ENCODE measurements at regions not wholly inside any gene's neighbourhood (a gene's known extent, or its start where the extent isn't known, plus 50 kb on each side); places are given as distances from the start of the nearest gene placed in this dataset.

DNA sequence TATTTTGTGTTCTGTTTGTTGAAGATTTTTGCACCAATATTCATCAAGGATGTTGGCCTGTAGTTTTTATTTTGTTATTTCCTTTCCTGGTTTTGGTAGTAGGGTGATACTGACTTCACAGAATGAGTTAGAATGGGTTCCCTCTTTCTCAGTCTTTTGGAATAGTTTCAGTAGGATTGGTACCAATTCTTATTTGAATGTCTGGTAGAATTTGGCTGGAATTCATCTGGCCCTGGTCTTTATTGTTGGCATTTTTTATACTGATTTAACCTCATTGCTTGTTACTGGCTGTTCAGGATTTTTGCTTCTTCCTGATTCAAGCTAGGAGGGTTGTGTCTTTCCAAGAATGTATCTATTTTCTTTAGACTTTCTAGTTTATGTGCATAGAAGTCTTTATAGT lies 263.7 kb downstream of the SOX11 start:
- no peak for DNase-seq (ENCODE audit: low read depth)

DNA sequence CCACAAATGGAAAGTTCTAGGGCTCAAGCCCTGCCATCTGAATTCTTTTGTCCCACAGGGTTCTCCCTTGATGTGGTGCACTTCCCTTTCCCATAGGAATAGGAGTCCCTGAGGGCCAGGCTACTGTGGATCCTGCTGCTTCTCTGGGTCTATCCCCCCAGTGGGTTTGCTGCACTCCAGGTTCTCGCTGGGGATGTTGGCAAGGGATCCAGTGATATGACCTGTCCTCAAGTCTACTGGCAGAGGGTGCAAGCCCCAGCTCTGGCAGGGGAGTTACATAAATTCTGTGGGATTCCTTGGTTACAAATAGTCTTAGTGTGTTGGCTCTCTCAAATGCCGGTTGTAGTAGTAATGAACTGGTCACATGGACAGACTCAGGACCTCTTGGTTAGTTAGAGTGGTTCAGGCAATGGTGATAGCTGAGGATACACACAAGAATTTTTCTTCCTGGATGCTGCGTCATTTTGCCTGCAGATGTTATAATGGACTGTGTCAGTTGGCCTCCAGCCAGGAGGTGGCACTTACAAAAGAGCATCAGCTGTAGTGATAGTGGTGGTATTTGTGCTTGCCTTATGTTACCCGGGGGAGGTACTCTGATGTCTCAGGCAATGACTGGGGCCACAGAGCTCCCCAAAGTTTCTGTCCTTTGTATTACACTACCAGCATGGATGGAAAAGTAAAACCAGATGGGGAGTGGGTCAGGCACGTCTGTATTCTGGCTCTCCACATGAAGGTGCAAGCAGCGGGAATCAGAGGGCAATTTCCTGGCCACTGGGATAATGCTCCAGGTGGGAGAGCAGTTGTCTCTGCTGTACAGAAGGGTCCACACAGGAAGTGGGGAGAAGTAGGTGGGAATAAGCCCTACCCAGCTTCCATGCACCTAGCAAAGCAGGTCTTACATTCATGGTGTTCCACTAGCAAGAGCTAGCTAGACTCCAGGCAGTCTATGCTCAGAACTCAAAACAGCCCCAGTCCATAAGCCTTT lies 267.9 kb downstream of the SOX11 start:
- DNase-seq (ENCODE audit: low read depth): no peak

DNA sequence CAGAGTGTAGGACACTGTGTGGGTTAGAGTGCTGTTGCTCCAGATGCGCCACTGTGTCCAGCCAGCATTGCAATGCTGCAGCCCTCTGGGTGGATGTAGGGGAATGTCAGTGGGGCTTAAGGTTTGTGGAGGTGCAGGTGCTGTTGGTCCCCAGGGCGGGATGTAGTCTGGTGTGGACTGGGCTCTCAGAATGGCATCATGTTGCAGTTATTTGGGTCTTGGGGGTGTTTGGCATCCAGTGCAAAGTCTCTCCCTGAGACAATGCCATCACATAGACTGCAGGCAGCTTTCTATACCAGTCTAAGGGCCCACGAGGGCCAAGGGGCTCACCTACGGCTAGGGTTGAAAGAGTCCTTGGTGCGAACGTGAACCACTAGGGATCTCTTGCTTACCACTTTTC lies 275.3 kb downstream of the SOX11 start:
- DNase-seq (ENCODE audit: low read depth): no peak

DNA sequence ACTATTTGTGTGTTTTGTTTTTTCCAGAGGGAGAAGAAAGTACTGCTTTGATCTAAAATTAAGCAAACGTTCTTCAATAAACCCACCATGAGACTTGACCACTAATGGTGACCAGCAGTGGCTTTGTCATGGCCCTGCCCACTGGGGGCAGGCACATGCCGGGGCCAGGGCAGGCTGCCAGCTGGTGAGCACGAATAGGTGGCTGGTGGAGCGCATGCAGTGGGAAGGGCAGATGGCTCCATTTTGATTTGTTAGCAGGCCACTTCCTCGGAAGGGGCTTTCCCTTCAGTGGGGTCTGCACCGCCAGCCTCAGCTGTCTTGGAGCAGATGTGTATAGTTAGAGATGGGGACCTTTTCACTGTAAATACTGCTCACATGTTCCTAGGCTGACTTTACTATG lies 277.1 kb downstream of the SOX11 start:
- DNase-seq (ENCODE audit: low read depth): no peak

DNA sequence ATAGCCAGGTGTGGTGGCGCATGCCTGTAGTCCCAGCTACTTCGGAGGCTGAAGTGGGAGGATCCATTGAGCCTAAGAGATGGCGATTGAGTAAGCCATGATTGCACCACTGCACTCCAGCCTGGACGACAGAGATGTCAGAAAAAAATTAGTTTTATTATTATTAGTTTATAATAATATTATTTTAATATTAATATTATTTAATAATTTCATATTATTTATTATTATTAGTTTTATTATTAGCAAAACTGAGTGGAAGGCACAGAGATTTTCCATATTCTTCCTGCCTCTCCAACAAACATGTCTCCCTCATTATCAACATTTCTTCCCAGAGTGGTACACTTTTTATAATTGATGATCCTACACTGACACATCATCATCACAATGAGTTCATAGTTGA lies 278.2 kb downstream of the SOX11 start:
- DNase-seq (ENCODE audit: low read depth): no peak

DNA sequence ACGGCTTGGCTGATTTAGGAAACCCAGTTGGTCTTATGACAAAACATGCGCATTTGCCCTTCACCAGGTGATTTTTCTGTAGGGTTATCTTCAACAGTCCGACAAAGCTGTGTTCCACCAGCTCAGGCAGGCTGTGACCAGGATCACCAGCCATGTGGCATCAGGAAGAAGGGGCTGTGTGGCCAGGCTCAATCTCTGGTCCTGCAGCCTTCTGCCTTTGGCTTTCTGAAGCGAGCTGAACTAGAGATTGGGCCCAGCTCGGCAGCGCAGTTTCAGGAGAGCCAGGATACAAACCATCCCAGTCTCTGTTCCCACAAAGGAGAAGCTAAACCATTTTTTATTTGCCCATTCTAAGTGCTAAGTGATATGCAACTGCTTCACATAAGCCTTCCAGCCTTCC lies 282.3 kb downstream of the SOX11 start:
- no peak for DNase-seq (ENCODE audit: low read depth)

DNA sequence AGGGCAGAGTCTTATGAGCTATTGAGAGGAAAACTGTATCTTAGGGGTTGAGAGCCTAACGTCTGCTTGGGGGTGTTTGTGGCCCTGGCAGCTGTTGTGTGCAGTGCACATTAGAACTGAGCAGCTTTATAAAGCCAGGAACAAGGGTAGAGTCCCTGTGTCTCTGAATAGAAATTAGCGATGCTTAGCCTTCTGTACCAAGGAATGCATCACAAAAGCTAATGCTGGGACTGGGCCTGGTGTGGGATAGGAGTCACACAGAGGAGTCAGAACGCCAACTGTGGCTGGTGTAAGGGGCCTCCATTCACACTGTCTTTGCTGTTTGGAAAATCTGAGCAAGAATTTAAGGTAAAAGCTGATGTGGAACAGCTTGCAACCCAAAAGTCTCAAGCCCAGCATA lies 283.2 kb downstream of the SOX11 start:
- no peak for DNase-seq (ENCODE audit: low read depth)

DNA sequence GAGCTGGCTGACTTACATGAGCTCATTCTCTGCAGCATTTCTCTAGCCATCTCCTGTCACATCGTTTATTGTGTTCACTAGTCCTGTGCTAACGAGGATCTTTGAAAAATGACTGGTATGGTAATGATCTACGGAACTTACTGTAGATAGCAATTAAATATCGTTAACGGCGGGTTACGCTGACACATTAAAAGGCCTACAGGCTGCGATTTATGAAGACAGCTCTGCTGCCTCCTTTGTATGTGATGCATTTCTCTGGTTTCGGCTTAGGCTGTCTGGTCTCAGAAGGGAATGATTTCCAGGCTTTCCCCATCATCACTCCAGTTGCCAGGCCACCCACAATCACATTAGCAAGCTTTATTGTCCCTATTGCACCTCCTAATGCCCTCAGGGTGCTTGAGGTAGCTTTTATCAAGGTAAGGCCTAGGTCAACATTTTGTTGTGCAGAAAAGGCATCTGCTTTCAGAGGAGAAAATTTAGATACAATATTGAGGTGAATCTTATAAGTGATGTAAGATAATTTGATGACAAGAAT lies 284.4 kb downstream of the SOX11 start:
- DNase-seq (ENCODE audit: low read depth): no peak

DNA sequence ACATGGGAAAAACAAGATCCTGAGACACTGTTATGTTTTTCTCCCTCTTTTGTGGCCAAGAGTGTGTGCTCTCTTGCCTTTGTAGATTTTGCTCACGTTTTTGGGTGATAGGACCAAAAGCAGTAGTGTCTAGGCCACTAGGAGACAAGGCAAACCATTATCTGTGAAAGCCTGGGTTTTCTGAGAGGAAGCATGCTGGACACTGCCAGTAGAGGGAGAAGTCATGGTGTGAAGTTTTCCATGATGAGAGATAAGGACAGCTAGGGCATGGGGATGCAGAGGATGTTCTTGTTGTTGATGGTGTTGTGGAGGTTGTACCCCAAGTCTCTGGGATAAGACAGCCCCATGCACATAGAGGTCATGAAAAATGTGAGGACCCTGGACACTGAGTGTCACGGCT lies 285.3 kb downstream of the SOX11 start:
- DNase-seq (ENCODE audit: low read depth): no peak

DNA sequence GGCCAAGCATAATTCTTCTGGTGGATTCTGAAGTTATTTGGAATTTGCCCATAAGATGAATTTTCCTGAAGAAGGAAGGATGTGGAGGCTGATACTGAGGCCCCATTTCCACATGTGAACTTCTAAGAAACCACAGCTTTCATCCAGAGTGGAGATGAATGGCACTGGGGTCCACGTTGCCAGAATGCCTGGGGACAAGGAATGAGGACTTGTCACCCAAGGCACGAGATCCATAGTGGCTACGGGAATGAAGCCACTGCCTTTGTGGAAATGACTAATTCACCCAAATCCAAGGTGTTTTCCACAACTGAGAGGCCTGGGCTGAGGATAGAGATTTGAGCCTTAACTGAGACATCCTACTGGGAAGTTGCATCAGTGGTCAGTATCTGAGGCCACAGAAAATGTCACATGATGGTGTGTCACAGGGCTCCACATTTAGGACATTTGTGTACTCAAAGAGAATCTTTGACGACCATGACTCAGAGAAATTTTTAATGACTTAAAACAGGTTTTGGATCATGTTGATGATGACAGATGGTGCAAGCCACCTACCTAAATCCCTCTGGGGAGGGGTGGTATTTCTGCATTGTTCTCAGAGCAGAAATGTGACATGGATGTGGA lies 286.1 kb downstream of the SOX11 start:
- no peak for DNase-seq (ENCODE audit: low read depth)

DNA sequence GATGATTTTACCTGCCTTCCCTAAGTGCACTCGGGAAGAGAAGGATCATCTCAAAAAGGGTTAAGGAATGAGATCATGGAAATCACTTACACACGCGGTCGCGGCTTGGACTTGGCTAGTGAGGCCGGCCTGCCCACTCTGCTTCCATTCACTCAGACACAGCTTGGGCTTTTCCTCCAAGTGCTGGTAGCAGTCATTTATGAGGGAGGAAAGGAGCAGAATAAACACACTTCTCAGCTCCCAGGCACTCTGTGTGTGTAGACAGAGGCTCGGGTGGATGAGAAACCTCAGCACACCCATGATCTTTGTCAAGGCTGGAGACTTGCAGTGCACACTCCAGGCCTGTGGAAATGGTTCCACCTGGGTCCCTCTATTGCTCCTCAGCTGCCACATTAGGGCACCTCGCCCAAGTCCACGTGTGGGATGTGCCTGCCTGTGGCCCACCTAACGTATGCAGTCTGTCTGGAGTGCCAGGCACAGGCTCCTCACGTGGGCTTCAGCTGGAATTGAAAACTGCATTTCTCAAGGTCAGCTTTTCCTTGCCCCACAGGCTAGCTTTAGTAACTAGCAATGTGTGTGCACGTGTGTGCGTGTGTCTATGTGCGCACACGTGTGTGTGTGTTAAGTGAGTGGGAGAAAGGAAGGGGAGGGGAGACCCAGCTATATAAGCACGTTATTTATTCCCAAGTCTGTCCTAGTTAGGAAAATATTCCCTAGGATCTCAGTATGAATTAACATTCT lies 288.4 kb downstream of the SOX11 start:
- DNase-seq (ENCODE audit: low read depth): no peak

DNA sequence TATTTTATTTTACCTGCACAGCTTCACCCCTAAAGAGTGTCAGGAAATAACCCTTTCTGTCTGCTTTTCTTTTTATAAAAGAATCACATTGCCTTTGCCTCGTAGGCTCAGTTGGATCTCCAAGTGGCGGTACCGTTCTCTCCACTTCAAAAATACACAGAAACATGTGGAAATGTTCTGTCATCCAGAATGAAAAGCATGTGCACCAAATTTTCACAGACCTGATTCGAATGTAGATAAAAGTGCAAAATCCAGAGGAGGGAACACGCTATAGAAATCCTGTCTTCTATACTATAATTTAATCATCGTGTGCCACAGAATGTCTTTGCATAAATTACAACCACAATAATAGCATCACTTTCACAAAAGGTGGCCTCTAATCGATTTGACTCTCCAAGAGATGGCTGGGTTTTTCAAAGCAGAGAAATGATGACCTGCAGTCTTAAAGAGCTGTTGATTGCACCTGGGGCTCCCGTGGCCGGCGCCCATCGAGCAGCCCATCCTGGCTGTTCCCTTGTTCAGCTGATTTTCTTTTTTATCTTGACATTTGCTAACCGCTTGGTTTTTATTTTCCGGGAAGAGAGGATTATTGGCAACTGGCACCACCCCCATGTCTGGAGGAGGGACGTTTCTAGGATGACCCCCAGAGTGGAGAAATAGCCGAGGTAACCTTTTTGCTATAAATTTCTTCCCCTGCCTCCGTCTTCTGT lies 290.2 kb downstream of the SOX11 start:
- DNase-seq (ENCODE audit: low read depth): no peak

DNA sequence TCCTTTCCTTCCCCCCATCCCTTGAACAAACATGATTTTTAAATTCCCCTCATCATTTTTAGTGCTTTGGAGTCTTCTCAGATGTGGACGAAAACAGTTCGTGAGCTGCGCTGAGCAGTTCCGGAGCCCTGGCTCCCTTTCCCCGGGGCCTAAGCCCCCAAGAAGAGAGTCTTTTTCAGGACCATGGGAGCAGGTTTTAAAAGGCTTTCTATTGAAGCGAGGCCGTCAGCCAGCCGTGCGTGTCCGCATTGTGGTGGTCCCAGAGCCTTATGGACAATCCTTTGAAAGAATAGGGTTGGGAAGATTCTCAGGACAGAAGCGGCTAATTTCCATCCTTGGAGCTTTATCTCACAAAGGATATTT lies 290.7 kb downstream of the SOX11 start:
- no peak for DNase-seq (ENCODE audit: low read depth)

DNA sequence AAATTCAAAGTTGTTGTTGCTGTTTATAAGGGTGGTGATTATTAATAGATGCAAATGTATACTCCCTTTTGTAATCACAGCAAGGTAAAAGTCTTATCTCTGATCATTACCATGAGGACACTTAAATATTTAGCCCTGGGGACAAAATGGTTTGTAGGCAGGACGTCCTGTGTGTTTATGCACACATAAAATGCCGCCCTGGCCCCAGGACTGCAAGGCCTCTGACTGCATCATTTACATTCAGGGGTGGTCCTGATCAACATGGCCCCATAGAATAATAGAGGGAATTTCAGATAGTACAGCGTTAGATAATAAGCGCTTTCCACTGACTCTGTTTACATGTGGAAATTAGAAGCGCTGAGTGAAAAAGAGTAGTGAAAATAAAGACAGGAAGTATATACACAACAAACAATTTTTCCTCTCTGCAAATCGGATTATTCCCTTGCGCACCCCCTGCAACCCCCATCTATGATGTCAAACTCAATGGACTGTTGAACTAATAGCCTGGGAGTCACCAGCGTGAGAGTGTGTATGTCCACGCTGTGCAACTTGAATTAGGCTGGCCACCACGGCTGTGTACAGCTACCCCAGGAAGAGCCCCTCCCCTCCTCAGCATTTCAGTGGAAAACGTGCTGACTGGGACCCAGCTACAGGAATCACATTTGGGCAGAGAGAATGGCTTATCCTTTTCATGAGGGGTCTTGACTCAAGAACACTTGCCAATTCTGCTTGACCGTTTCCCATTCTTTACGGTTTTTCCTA lies 291.5 kb downstream of the SOX11 start:
- no peak for DNase-seq (ENCODE audit: low read depth)

DNA sequence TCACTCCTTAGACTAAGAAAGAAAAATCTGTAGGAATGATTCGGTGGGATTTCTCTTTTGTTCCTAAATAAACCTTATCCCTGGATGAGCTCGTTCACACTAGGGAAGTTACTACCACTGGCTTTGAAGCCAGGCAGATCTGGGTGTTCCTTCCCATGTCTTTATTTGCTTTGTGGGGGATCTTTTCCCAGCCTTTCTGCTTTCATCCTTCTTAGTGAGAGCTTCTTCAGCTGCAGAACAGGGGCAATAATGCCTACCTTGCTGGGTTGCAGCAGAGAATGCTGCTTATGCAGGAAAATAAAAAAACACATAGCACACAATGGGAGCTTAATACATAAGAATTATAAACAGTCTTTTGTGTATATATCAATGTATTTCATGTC lies 292.1 kb downstream of the SOX11 start:
- no peak for DNase-seq (ENCODE audit: low read depth)

DNA sequence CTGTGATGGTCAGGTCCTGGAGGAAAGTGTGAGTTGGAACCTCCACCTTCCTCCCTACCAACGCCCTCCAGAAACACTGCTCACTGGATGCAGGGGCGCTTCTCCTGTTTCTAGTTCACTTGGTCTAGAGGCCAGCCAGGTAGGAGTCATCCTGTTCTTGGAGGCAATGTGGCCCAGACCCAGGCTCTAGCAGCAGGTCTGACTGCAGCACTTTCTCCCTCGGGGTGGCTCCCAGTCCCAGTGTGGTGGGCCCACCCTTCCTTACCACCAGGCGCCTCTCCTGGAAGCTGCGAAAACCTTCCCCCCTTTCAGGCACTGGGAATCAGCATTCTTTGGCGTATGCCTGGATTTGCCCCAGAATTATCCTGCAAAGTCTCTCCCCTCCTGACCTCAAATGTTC lies 292.8 kb downstream of the SOX11 start:
- DNase-seq (ENCODE audit: low read depth): no peak

DNA sequence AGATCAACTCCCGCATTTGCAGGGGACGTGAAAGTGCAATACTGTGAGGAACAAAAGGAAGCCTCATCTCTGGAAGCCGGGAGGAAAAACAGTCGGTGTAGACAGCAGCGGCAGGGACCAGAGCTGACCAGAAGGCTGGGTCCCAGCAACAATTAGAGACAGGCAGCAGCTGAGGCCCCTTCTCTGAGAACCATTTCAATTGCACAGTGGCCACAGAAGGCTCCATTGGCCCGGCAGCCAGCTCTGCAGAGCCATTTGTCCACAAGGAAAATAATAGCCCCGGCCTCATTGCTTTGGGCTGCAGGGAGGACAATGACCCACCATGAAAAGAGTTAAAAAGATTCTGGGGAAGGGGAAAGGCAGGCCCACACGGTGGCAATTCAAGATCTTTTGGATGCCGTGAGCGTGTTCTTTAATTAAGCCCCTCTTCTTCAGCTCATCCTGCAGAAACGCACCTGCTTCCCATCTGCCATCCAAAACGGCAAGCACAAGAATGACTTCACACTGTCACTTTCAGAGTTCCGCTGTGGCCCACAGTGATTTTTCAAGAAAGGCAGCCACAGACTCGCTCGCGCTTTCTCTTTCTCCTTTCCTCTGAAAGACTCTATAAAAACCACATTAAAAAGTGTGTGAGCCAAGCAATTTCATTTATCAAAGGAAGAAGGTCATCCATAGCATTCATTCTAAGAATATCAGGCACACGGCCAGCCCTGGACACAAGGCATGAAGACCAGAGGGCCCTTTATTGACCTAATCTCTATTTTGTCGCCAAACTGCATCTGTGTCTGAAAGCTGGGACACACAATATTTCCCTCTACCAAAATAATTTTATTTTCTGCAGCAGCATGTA lies 293.6 kb downstream of the SOX11 start:
- DNase-seq (ENCODE audit: low read depth): no peak

DNA sequence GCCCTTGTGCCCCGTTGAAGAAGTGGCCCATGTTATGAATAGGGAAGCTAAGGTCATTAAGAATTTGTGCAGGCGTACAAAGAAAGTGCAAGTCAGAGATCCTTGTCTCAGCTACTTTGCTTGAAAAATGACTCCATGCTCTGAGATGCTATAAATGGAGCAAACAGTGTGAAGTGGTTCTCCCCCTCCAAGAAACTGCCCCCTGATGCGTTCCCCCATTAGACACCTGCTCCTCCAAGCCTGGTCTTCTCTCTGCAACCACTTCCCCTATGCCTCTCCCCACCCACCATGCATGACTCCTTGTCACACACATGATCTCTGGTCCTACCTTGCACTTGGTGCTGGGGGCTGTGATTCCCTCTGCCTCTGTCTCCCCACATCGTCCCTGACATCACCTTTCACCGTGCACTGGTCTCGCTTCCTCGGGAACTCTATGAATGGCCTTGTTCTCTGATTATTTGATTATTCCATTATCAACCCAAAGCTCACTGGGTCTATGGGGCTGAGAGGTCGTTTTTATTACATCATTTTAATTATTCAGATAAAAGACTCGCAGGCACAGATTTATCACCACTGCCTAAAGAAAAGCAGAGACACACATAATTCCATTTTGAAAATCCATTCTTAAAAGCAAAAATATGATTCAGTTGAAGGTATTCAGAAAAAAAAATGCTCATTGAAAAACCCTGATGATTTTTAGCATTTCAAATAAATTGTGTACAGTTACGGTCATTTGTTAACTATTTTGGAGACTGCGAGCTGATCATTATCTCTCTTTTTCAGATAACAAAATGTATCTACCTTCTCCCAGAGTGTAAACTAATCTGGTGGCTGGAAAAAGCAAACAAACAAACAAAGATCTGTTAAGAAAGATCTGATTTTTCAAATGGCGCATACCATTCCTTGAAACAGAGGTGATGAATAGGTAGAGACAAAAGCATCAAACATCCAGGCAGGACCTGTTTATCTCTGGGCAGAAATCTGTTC lies 294.9 kb downstream of the SOX11 start:
- DNase-seq (ENCODE audit: low read depth): no peak

DNA sequence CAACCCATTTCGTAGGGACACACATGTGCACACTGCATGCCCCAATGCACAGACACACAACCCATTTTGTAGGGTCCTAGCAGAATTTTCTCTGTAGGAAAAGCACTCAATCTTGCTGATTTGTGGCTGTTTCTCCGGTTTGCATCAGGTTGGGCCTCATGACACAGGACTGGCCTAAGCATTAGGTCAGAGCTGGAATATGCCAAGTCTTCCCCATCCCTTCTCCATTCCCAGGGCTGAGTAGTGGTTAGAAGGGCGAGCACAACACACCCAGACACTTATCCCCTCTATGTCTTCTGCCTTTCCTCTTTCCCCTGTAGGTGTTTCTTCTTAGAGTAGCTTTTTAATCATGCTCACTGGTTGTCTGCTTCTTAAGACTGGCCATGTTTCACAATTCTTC lies 295.9 kb downstream of the SOX11 start:
- no peak for DNase-seq (ENCODE audit: low read depth)
